ENCODE measurements at regions not wholly inside any gene's neighbourhood (a gene's known extent, or its start where the extent isn't known, plus 50 kb on each side); places are given as distances from the start of the nearest gene placed in this dataset.

GRCh38 chrX:51437521-51437920 lies 58.9 kb downstream of the NUDT11 start:
- ChIA-PET POLR2A (no interaction called here), CTCF (interaction anchor here (0.7 to 1.5 kb wide), 2 partner anchors 17 to 22 kb away, joined by 3 to 4 read pairs; no protein-coding TSS in a partner anchor)
- Histone ChIP-seq H3K27ac (ENCODE audit: extremely low read depth, low read depth, low read length) (no peak overlapping the region), H3K36me3 (ENCODE audit: control insufficient read depth in 2 of 2, insufficient read depth in 1 of 2, low read length in 2 of 2) (no peaks in the 10 kb centered on the region), H3K4me3 (ENCODE audit: low read depth, low read length) (no peak overlapping the region), H3K9me3 (ENCODE audit: control insufficient read depth, insufficient read depth, low read depth, low read length) (no peaks in the 10 kb centered on the region), H3K4me1 (ENCODE audit: control insufficient read depth, insufficient read depth, low read length) (no peaks in the 10 kb centered on the region)
- TF ChIP-seq ZNF560 (tag by site-specific recombination; IDR thresholded peaks at IDR 0.05; ENCODE audit: borderline replicate concordance), result 0 out of 2 replicates have a peak, but pooled peaks have one; percentile 21
- TF ChIP-seq, protein P1, sequence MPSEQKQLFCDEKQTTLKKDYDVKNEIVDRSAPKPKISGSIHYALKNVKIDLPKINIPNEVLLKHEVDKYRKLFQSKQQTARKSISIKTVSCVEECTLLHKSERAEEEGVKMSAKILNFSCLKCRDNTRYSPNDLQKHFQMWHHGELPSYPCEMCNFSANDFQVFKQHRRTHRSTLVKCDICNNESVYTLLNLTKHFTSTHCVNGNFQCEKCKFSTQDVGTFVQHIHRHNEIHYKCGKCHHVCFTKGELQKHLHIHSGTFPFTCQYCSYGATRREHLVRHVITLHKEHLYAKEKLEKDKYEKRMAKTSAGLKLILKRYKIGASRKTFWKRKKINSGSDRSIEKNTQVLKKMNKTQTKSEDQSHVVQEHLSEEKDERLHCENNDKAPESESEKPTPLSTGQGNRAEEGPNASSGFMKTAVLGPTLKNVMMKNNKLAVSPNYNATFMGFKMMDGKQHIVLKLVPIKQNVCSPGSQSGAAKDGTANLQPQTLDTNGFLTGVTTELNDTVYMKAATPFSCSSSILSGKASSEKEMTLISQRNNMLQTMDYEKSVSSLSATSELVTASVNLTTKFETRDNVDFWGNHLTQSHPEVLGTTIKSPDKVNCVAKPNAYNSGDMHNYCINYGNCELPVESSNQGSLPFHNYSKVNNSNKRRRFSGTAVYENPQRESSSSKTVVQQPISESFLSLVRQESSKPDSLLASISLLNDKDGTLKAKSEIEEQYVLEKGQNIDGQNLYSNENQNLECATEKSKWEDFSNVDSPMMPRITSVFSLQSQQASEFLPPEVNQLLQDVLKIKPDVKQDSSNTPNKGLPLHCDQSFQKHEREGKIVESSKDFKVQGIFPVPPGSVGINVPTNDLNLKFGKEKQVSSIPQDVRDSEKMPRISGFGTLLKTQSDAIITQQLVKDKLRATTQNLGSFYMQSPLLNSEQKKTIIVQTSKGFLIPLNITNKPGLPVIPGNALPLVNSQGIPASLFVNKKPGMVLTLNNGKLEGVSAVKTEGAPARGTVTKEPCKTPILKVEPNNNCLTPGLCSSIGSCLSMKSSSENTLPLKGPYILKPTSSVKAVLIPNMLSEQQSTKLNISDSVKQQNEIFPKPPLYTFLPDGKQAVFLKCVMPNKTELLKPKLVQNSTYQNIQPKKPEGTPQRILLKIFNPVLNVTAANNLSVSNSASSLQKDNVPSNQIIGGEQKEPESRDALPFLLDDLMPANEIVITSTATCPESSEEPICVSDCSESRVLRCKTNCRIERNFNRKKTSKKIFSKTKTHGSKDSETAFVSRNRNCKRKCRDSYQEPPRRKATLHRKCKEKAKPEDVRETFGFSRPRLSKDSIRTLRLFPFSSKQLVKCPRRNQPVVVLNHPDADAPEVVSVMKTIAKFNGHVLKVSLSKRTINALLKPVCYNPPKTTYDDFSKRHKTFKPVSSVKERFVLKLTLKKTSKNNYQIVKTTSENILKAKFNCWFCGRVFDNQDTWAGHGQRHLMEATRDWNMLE (tag by site-specific recombination; conservative IDR thresholded peaks at IDR 0.05; ENCODE audit: low read depth), result peak; percentile 74; the same call in 1 of the 2 replicates
- TF ChIP-seq ZNF426 (tag by site-specific recombination; IDR thresholded peaks at IDR 0.05), result peak; percentile 68
- no peak for TF ChIP-seq ZNF501 (tag by site-specific recombination; IDR thresholded peaks at IDR 0.05)
- TF ChIP-seq ZNF433 (tag by site-specific recombination; IDR thresholded peaks at IDR 0.05; ENCODE audit: low read depth), result peak; percentile 50
- TF ChIP-seq ZBTB11 (tag by site-specific recombination; conservative IDR thresholded peaks at IDR 0.05; ENCODE audit: low read depth), result peak; percentile 69
- TF ChIP-seq ZNF366 (tag by site-specific recombination; conservative IDR thresholded peaks at IDR 0.05), result no peak
- TF ChIP-seq, protein P2, sequence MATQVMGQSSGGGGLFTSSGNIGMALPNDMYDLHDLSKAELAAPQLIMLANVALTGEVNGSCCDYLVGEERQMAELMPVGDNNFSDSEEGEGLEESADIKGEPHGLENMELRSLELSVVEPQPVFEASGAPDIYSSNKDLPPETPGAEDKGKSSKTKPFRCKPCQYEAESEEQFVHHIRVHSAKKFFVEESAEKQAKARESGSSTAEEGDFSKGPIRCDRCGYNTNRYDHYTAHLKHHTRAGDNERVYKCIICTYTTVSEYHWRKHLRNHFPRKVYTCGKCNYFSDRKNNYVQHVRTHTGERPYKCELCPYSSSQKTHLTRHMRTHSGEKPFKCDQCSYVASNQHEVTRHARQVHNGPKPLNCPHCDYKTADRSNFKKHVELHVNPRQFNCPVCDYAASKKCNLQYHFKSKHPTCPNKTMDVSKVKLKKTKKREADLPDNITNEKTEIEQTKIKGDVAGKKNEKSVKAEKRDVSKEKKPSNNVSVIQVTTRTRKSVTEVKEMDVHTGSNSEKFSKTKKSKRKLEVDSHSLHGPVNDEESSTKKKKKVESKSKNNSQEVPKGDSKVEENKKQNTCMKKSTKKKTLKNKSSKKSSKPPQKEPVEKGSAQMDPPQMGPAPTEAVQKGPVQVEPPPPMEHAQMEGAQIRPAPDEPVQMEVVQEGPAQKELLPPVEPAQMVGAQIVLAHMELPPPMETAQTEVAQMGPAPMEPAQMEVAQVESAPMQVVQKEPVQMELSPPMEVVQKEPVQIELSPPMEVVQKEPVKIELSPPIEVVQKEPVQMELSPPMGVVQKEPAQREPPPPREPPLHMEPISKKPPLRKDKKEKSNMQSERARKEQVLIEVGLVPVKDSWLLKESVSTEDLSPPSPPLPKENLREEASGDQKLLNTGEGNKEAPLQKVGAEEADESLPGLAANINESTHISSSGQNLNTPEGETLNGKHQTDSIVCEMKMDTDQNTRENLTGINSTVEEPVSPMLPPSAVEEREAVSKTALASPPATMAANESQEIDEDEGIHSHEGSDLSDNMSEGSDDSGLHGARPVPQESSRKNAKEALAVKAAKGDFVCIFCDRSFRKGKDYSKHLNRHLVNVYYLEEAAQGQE (tag by site-specific recombination; IDR thresholded peaks at IDR 0.05), result peak; percentile 37; the same call in 1 of the 2 replicates
- 0 out of 2 replicates have a peak, but pooled peaks have one; percentile 11 for TF ChIP-seq ZNF121 (tag by site-specific recombination; IDR thresholded peaks at IDR 0.05)
- TF ChIP-seq AEBP2 (tag by site-specific recombination; IDR thresholded peaks at IDR 0.05; ENCODE audit: borderline replicate concordance), result 0 out of 2 replicates have a peak, but pooled peaks have one; percentile 19
- TF ChIP-seq, protein P3, sequence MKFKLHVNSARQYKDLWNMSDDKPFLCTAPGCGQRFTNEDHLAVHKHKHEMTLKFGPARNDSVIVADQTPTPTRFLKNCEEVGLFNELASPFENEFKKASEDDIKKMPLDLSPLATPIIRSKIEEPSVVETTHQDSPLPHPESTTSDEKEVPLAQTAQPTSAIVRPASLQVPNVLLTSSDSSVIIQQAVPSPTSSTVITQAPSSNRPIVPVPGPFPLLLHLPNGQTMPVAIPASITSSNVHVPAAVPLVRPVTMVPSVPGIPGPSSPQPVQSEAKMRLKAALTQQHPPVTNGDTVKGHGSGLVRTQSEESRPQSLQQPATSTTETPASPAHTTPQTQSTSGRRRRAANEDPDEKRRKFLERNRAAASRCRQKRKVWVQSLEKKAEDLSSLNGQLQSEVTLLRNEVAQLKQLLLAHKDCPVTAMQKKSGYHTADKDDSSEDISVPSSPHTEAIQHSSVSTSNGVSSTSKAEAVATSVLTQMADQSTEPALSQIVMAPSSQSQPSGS (tag by site-specific recombination; IDR thresholded peaks at IDR 0.05; ENCODE audit: low read depth), result no peak
- peak; percentile 71 for TF ChIP-seq ZNF555 (tag by site-specific recombination; conservative IDR thresholded peaks at IDR 0.05)
- TF ChIP-seq ZNF510 (tag by site-specific recombination; IDR thresholded peaks at IDR 0.05; ENCODE audit: insufficient replicate concordance), result peak; percentile 41
- TF ChIP-seq ZNF623 (tag by site-specific recombination; IDR thresholded peaks at IDR 0.05), result peak; percentile 55
- peak; percentile 75; the same call in 1 of the 2 replicates for TF ChIP-seq ZNF394 (tag by site-specific recombination; IDR thresholded peaks at IDR 0.05; ENCODE audit: borderline replicate concordance)
- TF ChIP-seq ZNF654 (tag by site-specific recombination; IDR thresholded peaks at IDR 0.05; ENCODE audit: low read depth), result peak; percentile 23; the same call in 1 of the 2 replicates
- TF ChIP-seq, protein P4, sequence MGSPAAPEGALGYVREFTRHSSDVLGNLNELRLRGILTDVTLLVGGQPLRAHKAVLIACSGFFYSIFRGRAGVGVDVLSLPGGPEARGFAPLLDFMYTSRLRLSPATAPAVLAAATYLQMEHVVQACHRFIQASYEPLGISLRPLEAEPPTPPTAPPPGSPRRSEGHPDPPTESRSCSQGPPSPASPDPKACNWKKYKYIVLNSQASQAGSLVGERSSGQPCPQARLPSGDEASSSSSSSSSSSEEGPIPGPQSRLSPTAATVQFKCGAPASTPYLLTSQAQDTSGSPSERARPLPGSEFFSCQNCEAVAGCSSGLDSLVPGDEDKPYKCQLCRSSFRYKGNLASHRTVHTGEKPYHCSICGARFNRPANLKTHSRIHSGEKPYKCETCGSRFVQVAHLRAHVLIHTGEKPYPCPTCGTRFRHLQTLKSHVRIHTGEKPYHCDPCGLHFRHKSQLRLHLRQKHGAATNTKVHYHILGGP (tag by site-specific recombination; IDR thresholded peaks at IDR 0.05), result no peak
- TF ChIP-seq ZXDB (tag by site-specific recombination; IDR thresholded peaks at IDR 0.05), result peak; percentile 48; the same call in 1 of the 2 replicates
- TF ChIP-seq ZNF354C (tag by site-specific recombination; IDR thresholded peaks at IDR 0.05; ENCODE audit: borderline replicate concordance, low read depth), result no peak
- no peak for TF ChIP-seq SCRT1 (tag by site-specific recombination; IDR thresholded peaks at IDR 0.05; ENCODE audit: borderline replicate concordance)

Measured in HEK293 (cell line).